H1 (cell line): ENCODE measurements at regions not wholly inside any gene's neighbourhood (a gene's known extent, or its start where the extent isn't known, plus 50 kb on each side); places are given as distances from the start of the nearest gene placed in this dataset.

Source experiments
- EGR1 ChIP-seq: IDR thresholded peaks from 2 replicates; pipeline ENCODE4 v1.6.1; 2011; ENCODE audit warnings: low read depth, low read length, borderline replicate concordance
- EP300 ChIP-seq, 2 experiments: IDR thresholded peaks; 1 replicate in 1 of 2; 2 replicates in 1 of 2; pipeline ENCODE4 v1.6.1; 2011 to 2012; ENCODE audit warnings: low read depth in 2 of 2, low read length in 2 of 2, mild to moderate bottlenecking in 2 of 2, borderline replicate concordance in 1 of 2, inconsistent platforms in 1 of 2, moderate library complexity in 1 of 2
- EZH2 ChIP-seq: fragments of 200-600 bp; sonication (generic); IDR thresholded peaks from 2 replicates; pipeline ENCODE4 v1.7.1; 2012; ENCODE audit warnings: low read depth, mild to moderate bottlenecking, moderate library complexity, low read length, inconsistent platforms; ENCODE audit not compliant: severe bottlenecking
- FOSL1 ChIP-seq: IDR thresholded peaks from 2 replicates; pipeline ENCODE4 v1.6.1; 2011; ENCODE audit warnings: mild to moderate bottlenecking, low read depth, low read length, moderate library complexity; ENCODE audit not compliant: insufficient read depth
- GABPA ChIP-seq: IDR thresholded peaks from 2 replicates; pipeline ENCODE4 v1.6.1; 2011; ENCODE audit warnings: mild to moderate bottlenecking, low read length, moderate library complexity, borderline replicate concordance; ENCODE audit not compliant: insufficient read depth
- HDAC2 ChIP-seq, 2 experiments: fragments of 300-600 bp in 1 of 2; sonication (generic) in 1 of 2; IDR thresholded peaks; 2 replicates each; pipeline ENCODE4 v1.6.1; 2011 to 2012; ENCODE audit warnings: low read depth in 2 of 2, low read length in 2 of 2, mild to moderate bottlenecking in 2 of 2, moderate library complexity in 2 of 2, borderline replicate concordance in 1 of 2, inconsistent platforms in 1 of 2
- JUND ChIP-seq: IDR thresholded peaks from 2 replicates; pipeline ENCODE4 v1.6.1; 2011; ENCODE audit warnings: mild to moderate bottlenecking, improper control_type of control experiment, low read length
- MAX ChIP-seq: IDR thresholded peaks from 2 replicates; pipeline ENCODE4 v1.6.1; 2012; ENCODE audit warnings: inconsistent platforms
- PHF8 ChIP-seq: fragments of 200-600 bp; sonication (generic); conservative IDR thresholded peaks from 2 replicates; pipeline ENCODE4 v1.7.1; 2012; ENCODE audit warnings: low read depth, mild to moderate bottlenecking, inconsistent platforms, low read length, moderate library complexity
- POLR2A ChIP-seq, 2 experiments: IDR thresholded peaks; 1 replicate in 1 of 2; 2 replicates in 1 of 2; pipeline ENCODE4 v1.6.1; 2011; ENCODE audit warnings: low read depth in 2 of 2, low read length in 2 of 2, mild to moderate bottlenecking in 2 of 2; ENCODE audit errors: control extremely low read depth in 1 of 2
- RBBP5 ChIP-seq: IDR thresholded peaks from 2 replicates; pipeline ENCODE4 v1.7.1; 2012; ENCODE audit warnings: low read depth, mild to moderate bottlenecking, inconsistent platforms, low read length, moderate library complexity, borderline replicate concordance
- ZNF274 ChIP-seq: IDR thresholded peaks from 2 replicates; pipeline ENCODE4 v1.7.0; 2012; ENCODE audit warnings: low read length, borderline replicate concordance; ENCODE audit errors: extremely low read depth
- TF ChIP-seq, protein P1 (sequence below), 3 experiments: IDR thresholded peaks; 1 replicate in 2 of 3; 2 replicates in 1 of 3; pipeline versions ENCODE4 v1.5.1 to v1.6.1; 2011; ENCODE audit warnings: low read length in 3 of 3, mild to moderate bottlenecking in 3 of 3, inconsistent platforms in 2 of 3, low read depth in 1 of 3, moderate library complexity in 1 of 3; ENCODE audit not compliant: insufficient read depth in 1 of 3; ENCODE audit errors: control extremely low read depth in 1 of 3

DNA sequence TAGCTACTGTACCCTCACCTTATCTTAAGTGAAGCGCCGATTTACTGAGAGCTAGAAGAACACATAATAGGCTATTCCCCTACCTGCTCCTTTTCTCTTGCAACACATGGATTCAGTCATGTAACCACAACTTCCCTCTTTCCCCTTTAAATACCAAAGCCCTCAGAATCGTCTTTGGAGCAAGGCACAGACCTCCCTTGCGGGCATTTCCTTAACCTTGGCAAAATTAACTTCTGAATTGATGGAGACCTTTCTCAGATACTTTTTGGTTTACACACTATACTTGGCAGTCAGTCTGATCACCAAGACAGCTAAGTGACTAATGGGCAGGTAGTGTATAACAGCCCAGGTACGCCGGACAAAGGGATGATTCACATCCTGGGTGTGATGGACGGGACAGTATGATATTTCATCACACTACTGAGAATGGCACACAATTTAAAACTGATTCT is 72.7 kb upstream of the SEC61G start:
- TF ChIP-seq GABPA (no peak), EZH2 (no peak), ZNF274 (no peak), RBBP5 (no peak), MAX (no peak), PHF8 (no peak), EP300 (IDR thresholded peaks at IDR 0.05; ENCODE audit: borderline replicate concordance in 1 of 2, low read depth in 2 of 2, low read length in 2 of 2) (no peak), JUND (no peak), HDAC2 (IDR thresholded peaks at IDR 0.05; ENCODE audit: borderline replicate concordance in 1 of 2, low read depth in 2 of 2, low read length in 2 of 2) (no peak), EGR1 (no peak), POLR2A (IDR thresholded peaks at IDR 0.05; ENCODE audit: control extremely low read depth in 1 of 2, low read depth in 2 of 2, low read length in 2 of 2) (no peak), FOSL1 (no peak)
- TF ChIP-seq, protein P1, sequence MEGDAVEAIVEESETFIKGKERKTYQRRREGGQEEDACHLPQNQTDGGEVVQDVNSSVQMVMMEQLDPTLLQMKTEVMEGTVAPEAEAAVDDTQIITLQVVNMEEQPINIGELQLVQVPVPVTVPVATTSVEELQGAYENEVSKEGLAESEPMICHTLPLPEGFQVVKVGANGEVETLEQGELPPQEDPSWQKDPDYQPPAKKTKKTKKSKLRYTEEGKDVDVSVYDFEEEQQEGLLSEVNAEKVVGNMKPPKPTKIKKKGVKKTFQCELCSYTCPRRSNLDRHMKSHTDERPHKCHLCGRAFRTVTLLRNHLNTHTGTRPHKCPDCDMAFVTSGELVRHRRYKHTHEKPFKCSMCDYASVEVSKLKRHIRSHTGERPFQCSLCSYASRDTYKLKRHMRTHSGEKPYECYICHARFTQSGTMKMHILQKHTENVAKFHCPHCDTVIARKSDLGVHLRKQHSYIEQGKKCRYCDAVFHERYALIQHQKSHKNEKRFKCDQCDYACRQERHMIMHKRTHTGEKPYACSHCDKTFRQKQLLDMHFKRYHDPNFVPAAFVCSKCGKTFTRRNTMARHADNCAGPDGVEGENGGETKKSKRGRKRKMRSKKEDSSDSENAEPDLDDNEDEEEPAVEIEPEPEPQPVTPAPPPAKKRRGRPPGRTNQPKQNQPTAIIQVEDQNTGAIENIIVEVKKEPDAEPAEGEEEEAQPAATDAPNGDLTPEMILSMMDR (IDR thresholded peaks at IDR 0.05; ENCODE audit: control extremely low read depth in 1 of 3, insufficient read depth in 1 of 3, low read depth in 1 of 3, low read length in 3 of 3): no peak
